Mesothelial cell of epicardium (in vitro differentiated cells): ENCODE measurements at regions not wholly inside any gene's neighbourhood (a gene's known extent, or its start where the extent isn't known, plus 50 kb on each side); places are given as distances from the start of the nearest gene placed in this dataset.

ENCODE experiments used
- DNase-seq, 2 experiments: peaks; one replicate each; pipeline ENCODE4 v3.0.0; 2021; ENCODE audit warnings: low spot score in 2 of 2; ENCODE audit not compliant: unreplicated experiment in 2 of 2
- H3K27ac Mint-ChIP-seq: 2 replicates; pipeline ENCODE4 v1.8.0; 2021; ENCODE audit warnings: mixed read lengths
- H3K27me3 Mint-ChIP-seq: 2 replicates; pipeline ENCODE4 v1.8.0; 2021; ENCODE audit warnings: low read depth, mixed read lengths
- H3K36me3 Mint-ChIP-seq: 2 replicates; pipeline ENCODE4 v1.8.0; 2021; ENCODE audit warnings: mixed read lengths
- H3K4me1 Mint-ChIP-seq: 2 replicates; pipeline ENCODE4 v1.8.0; 2021; ENCODE audit warnings: mixed read lengths
- H3K4me3 Mint-ChIP-seq: 2 replicates; pipeline ENCODE4 v1.8.0; 2021; ENCODE audit warnings: mild to moderate bottlenecking, moderate library complexity, mixed read lengths
- H3K9me3 Mint-ChIP-seq: 2 replicates; pipeline ENCODE4 v1.8.0; 2021; ENCODE audit warnings: mixed read lengths
- CTCF ChIP-seq: fragments of 200-600 bp; sonication (generic); IDR thresholded peaks from one replicate; pipeline ENCODE4 v1.5.0; 2021; ENCODE audit warnings: antibody characterized with exemption; ENCODE audit not compliant: unreplicated experiment

GRCh38 chr10:88033385-88033784 lies 170.0 kb downstream of the PTEN start:
- no peak overlapping the region for H3K4me3 Mint-ChIP-seq
- no peaks in the 10 kb centered on the region for H3K27me3 Mint-ChIP-seq
- no peaks in the 10 kb centered on the region for H3K36me3 Mint-ChIP-seq
- no peak for DNase-seq
- H3K27ac Mint-ChIP-seq: no peak overlapping the region
- H3K4me1 Mint-ChIP-seq: peaks cover 2% of the 10 kb centered on the region
- H3K9me3 Mint-ChIP-seq: no peaks in the 10 kb centered on the region
- TF ChIP-seq CTCF: no peak

GRCh38 chr10:88033793-88034192 lies 170.4 kb downstream of the PTEN start:
- Mint-ChIP-seq H3K9me3 (no peaks in the 10 kb centered on the region), H3K4me3 (no peak overlapping the region), H3K27me3 (no peaks in the 10 kb centered on the region), H3K27ac (no peak overlapping the region), H3K36me3 (no peaks in the 10 kb centered on the region), H3K4me1 (no peaks in the 10 kb centered on the region)
- no peak for TF ChIP-seq CTCF
- DNase-seq: no peak

GRCh38 chr10:88036126-88036525 lies 172.7 kb downstream of the PTEN start:
- Mint-ChIP-seq H3K4me3 (no peak overlapping the region), H3K36me3 (no peaks in the 10 kb centered on the region), H3K27me3 (no peaks in the 10 kb centered on the region), H3K27ac (no peak overlapping the region), H3K9me3 (no peaks in the 10 kb centered on the region), H3K4me1 (peaks cover 1% of the 10 kb centered on the region)
- no peak for DNase-seq
- TF ChIP-seq CTCF: no peak

GRCh38 chr10:88037623-88038022 lies 174.2 kb downstream of the PTEN start:
- Mint-ChIP-seq H3K27ac (no peak overlapping the region), H3K9me3 (no peaks in the 10 kb centered on the region), H3K27me3 (no peaks in the 10 kb centered on the region), H3K4me1 (peaks cover 14% of the 10 kb centered on the region), H3K4me3 (no peak overlapping the region), H3K36me3 (no peaks in the 10 kb centered on the region)
- no peak for TF ChIP-seq CTCF
- no peak for DNase-seq

- Mint-ChIP-seq H3K27me3 (no peaks in the 10 kb centered on the region), H3K27ac (no peak overlapping the region), H3K4me3 (no peak overlapping the region), H3K9me3 (no peaks in the 10 kb centered on the region), H3K36me3 (no peaks in the 10 kb centered on the region), H3K4me1 (peaks cover 20% of the 10 kb centered on the region)
- no peak for TF ChIP-seq CTCF
- DNase-seq: no peak
Measured at GRCh38 chr10:88038268-88038667, 174.8 kb downstream of the PTEN start.

GRCh38 chr10:88039496-88040200 lies 176.2 kb downstream of the PTEN start:
- Mint-ChIP-seq H3K4me1 (peaks cover 21% of the 10 kb centered on the region), H3K27ac (no peak overlapping the region), H3K36me3 (no peaks in the 10 kb centered on the region), H3K4me3 (no peak overlapping the region), H3K9me3 (no peaks in the 10 kb centered on the region), H3K27me3 (no peaks in the 10 kb centered on the region)
- no peak for DNase-seq
- no peak for TF ChIP-seq CTCF
